AG20443 (cell line): ENCODE measurements at regions not wholly inside any gene's neighbourhood (a gene's known extent, or its start where the extent isn't known, plus 50 kb on each side); places are given as distances from the start of the nearest gene placed in this dataset.

ENCODE experiments used
- DNase-seq: peaks from one replicate; pipeline ENCODE4 v3.0.0; 2012; ENCODE audit warnings: low spot score, mixed read lengths

DNA sequence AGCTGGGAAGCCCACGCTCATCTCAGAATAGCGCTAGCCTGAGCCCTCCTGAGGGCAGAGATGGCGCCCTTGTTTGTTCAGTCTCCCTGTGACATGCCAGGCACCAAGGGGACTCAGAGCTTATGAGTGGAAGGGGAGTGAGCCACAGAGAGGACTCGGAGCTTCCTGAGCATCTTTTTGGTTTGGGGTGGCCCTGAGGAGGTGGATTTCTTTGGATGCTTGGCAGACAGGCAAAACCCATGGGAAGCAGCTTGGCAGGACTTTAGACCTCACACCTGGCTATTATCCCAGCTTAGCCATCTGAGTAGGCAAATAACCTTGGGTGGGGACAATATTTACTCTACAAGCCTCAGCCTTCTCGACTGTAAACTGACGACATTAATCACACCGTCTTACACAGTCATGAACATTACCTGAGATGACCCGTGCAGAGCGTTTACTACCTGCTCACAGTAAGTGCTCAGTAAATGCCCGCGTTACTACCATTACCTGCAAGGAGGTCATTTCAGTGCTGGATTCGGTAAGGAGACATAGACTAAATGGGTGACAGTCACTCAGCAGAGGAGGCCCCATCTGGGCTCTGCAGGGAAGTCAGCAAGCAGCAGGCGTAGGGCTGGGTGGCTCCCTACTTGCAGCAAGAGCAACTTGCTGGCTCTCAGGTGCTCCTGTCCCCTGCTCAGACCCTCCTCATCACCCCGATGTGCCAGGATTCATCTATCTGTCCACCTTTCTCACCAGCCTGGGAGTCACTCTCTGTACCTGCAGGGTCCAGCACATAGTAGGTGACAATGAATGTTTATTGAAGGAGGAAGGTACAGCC lies 54.9 kb downstream of the KLHDC7A start:
- DNase-seq, result no peak

DNA sequence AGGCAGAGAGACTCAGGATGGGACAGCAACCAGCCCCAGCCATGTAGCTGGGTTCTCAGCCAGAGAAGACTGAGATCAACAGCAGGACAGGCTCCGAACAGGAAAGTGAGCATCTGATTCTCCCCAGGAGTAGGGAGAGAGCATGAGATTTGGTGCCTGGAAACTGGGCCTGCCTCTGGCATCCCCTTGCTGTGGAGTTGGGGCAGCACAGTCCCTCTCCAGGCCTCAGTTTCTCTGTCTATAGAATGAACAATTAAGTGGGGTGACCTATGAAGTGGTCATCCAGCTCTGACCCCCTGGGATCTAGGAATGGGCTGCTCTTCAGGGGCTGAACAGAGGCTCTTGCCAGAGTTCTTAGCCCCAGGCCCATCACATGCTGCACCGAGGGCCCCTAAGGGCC lies 55.6 kb downstream of the KLHDC7A start:
- DNase-seq, result no peak

DNA sequence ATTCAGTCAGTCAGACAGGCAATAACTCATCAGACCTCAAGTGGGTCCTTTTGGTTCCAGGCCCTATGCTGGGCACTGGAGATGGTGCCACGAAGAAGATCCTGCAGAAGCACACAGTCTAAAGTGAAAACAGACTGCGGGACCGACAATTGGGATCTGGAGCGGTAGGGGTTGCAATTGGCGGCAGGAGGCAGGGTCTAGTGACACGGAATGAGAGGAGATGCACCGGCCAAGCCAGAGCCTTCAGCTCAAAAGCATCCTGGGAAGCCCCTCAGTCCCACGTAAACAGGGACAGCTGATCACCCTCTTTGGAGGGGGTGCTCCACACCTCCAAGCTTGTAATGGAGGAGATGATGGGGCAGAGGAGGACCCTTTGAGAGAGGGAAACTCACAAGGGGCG lies 56.2 kb downstream of the KLHDC7A start:
- no peak for DNase-seq

DNA sequence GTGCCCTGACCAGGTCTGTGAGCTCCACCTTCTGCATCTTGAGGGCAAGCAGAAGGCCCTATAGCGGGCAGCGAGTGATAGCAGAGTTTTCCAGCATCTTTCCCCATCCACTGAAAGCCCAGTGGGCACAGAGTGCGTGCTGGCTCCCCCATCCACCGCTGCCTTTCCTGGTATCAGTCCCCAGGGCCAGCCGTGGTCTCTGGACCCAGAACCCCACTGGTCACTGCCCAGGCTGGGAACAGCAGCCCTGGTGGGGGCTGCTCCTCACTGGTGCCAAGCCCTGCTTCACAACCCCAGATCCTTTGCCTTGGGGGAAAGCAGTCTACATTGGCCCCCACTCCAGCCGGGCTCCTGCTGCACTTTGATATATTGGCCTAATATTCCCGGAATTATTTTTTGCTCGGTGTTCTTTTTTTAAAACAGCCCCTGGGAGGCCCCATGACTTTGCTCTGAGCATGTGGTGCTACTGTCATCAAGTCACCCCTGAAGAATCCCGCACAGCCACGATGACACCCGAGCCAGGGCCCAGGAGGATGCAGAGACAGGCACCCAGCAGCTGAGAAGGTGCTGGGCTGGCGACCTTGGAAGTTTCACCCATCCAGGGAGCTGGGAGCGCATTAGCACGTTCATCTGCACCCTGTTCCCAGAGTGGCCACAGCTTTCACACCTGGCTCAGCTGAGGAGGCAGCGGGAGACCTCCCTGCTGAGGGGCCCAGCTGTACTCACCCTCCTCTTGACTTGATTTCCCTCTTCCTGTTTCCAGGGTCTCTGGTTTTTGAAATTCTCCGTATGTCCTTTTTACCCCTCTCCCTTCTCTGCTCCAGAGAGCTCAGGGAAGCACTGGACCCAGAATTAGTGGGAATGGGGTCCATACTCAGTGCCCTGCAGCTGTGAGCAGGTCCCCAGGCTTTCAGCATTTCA lies 56.9 kb downstream of the KLHDC7A start:
- no peak for DNase-seq

DNA sequence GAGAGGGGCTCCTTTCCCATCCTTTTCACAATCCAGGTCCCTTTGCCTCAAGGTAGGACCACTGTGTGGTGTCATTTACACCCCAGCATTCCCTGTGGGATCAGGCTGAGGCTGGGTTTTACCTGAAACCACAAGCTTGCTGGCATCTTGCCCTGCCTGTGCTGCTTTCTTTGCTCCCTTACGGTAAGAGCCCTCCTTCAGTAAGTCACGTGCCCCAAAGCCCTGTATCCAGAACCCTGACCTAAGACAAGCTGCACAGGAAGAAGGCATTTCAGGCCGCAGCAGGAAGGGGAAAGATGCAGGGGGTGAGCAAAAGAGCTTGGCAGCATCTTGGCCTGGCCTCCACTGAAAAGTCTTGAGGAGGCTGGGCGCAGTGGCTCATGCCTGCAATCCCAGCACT lies 58.4 kb downstream of the KLHDC7A start:
- no peak for DNase-seq

DNA sequence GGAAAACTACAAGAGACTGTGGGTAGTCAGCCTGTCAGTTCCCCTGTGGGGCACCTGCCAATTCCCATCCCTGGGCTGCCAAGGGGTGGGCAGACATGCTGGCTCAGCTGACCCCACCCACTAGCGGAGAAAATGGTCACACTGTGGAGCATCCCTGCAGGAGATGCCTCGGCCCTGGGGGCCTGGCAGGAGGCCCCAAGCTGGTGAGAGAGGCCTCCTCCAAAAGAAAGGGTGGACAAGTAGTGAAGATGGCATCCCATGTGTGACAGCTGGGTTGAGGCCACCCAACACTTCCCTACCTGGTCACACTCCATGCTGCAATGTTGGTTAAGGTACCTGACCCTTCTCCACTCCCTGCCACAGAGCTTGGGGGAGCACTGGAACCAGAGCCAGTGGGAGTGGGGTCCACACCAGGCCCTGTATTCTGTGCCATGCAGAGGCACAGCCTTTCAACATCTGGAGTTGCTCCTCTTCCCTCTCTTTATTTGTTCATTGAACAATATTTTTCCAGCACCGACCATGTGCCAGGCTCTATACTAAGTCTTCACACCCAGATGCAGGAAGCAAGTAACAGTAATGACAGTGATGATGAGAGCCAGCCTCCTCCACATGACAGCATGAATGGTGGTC lies 59.5 kb downstream of the KLHDC7A start:
- DNase-seq, result no peak

DNA sequence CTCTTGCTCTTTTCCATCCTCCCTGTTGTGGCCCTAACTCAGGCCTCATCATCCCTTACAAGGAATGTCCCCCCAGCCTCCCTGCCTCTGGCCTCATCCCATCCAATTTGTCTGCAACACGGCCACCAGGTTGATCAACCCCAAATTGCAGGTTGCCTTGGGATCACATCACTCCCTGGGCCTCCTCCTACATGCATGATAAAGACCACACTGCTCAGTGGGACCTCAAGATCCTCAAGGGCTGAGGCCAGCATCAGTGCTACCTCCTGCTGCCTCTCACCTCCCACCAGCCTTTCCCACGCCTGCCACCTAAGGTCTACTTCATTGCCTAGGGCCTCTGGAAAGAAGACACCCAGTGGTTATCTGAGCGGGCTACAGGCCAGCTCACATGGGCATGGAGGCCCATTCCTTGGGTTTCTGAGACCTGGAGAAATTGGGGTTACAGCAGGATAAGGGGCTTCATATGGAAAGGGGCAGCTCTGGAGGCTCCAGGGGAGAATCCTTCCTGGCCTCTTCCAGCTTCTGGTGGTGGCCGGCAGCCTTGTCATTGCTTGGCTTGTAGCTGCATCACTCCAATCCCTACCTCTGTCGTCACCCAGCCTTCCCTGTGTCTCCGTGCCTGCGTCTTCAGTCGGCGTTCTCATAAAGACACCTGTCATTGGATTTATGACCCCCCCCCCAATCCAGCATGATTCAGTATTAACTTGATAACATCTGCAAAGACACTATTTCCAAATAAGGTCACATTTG lies 60.5 kb downstream of the KLHDC7A start:
- no peak for DNase-seq

DNA sequence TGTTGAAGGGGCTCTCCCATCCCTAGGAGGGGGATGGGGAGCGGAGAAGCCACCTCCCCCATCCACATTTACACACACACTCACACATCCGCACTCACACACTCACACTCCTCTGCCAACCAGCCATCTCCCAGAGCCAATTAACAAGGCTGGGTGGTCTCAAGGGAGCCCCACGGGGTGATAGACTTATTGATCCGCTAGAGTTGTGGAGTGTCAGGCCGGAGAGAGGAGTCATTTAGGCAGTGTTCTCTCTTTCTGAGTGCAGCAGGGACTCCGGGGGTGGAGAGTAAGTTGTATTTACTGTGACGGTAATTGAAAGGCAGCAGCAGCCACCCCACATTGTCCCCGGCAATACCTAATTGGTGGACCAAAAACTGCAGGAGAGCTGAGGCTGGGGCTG lies 61.6 kb downstream of the KLHDC7A start:
- no peak for DNase-seq

DNA sequence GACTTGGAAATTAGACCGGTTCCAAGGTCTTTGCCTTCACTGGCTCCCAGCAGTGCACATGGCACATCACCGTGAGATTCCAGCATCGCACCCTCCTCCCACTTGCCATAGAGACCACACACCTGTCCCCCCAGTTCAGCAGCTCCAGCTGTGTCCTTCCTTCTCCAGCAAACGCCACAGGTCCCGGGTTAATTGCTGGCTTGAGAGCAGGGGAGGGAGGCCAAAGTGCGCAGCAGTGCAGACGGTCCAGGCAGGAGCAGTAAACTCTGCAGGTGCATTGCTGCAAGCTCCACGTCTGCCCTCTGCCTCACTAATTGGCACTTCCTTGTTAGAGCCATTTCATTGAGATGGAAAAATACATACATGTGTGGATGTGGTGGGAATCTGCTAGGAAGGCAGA lies 65.3 kb downstream of the KLHDC7A start:
- DNase-seq, result no peak

DNA sequence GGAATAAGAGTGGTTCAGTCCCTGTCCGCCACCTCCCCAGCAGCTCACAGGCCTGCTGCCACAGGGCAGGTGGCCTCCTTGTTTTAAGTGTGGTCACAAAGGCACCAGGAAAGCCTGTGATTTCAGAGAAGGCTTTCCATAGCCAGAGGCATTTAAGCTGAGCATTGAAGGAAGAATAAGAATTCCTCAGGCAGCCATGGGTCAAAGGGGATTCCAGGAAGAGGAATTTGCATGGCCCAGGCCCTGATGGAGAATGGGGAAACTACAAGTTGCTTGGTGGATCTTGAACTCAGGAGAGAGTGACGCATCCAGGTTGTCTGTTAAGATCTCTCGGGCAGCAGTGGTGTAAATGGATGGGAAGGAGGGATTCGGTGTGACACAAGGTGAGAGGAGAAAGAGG lies 66.7 kb downstream of the KLHDC7A start:
- no peak for DNase-seq

DNA sequence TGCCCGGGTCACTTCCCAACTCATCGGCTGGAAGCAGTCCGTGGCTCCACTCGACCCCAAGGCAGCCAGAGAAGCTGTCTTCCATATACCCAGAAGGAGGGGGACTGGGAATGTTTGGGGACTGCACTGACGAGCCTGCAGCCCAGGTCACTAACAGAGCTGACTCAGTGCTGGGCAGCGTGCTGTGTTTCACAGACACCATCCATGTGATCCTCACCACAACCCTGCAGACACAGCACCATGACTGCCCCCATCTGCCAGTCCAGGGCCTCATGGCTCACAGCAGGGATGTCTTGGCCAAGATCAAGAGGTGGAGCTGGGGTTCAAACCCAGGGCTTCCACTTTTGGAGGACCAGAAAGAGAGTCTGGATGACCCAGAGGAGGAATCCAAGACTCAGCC lies 67.9 kb downstream of the KLHDC7A start:
- peak; percentile 27 for DNase-seq

DNA sequence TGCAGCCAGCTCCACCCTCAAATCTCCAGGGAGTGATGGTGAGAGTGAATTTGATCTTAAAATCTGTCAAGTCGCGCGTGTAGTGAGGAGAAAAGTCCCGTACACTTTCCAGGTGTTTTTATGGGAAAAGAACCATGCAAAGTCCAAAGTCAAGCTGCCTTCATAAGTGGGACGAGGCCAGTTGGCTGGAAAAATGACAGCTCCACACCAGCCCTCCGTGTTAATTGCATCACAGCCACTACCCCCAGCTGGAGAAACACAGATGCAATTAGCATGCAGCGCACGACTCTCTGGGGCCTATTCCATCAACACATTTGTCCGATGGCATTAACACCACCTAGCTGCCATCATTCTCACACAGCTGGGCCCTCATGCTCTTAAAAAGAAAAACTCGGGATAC lies 68.4 kb downstream of the KLHDC7A start:
- DNase-seq, result no peak

DNA sequence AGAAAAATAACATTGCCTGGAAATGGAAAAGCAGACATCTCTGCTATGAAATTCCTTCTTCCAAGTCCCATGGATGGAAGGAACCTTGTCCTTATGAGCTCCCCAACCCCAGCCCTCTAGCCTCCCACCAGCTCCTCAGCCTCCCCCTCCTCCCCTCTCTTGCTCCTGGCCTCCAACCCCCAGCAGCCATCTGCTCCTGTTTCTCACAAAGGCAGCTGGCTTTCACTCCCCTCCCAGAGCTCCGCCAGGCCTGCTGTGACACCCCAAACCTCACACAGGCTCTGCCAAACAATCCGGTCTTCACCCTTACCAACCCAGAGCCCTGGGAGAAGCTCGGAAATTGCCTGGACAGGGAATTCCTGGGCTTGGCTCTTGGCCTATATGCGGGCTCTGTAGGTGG lies 69.2 kb downstream of the KLHDC7A start:
- no peak for DNase-seq

DNA sequence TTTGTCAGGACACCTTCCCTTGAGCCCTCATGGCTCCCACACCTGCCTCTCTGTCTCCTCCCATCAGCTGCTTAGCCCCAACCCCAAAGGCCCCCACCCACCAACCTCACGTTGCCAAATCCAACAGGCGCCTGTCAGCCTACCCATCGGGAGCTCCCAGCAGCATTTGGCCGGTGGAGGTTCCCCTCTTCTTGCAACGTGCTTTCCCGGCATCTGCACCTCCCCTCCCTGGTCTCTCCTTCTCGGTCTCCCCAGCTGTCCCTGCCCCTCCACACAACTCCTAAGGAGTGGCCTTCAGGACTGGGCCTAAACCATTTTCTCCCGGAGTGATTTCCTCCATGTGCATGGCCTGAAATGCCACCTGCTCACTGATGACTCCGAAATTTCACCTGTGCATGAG lies 71.9 kb downstream of the KLHDC7A start:
- DNase-seq, result no peak

DNA sequence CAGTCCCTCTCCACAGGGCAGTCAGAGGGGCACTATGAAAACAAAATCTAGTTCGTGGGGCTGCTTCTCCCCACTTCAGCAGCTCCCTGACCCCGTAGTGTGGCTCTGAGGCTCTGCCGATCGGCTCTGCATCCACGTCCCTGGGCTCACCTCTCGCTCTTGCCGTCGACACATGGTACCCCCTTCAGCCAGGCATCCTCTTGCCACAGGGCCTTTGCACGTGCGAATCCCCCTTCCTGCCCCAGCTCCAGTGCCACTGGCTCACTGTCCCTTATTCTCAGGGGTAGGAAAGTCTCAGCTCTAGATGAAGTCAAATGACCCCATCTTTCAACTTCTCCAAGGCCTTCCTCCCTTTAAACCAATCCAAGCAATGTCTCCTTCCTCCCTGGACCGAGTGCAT lies 72.7 kb downstream of the KLHDC7A start:
- DNase-seq, result no peak

DNA sequence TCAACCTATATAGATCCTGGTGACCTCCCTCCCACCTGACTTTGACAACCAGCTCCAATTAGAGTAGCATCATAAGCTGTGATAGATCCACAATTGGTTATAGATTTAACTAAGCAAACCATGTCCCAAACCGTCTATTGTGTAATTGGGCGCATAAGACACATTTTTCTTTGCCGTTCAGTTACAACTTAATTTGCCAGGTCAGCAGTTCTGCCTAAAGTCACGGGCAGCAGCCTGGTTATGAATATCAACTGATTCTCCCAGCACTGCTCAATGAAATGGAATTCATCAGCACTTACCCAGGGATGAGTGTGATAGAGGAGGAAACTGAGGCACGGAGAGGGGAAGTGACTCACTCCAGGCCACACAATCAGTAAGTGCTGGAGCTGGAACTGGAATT lies 73.4 kb downstream of the KLHDC7A start:
- DNase-seq, result no peak

DNA sequence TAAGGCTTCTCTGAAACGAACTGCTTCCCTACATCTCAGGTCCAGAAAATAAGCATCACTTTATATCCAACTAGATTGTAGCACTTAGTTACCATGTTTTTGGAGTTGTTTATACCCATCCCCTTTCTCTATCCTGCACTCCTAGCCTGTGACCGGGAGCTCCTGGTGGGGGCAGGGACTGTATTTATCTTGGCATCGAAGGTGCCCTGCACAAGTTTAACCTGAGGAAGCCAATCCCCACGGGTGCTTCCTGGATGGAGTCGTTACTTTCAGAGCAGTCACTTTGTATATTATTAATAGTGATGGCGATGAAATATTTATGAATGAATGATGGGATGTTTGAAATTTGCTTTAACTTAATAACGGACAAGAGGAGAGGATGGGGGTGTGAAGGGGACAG lies 73.9 kb downstream of the KLHDC7A start:
- DNase-seq, result no peak

DNA sequence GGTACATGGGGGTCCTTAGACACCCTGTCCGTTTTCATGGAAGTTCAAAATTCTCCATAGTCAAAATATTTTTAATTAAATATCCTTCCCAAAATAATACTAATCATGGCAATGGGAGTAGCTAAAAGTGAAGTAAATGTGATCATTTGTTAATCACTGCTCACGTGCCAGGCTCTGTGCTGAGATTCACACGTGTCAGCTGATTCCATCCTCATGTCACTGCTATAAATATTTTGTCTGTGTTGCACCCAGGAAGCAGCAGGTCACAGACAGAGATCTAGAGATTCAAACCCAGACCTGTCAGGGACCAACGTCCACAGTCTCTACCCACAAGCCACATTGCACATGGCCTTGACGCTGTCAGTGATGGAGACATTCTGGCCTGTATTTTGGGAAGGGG lies 74.3 kb downstream of the KLHDC7A start:
- no peak for DNase-seq

DNA sequence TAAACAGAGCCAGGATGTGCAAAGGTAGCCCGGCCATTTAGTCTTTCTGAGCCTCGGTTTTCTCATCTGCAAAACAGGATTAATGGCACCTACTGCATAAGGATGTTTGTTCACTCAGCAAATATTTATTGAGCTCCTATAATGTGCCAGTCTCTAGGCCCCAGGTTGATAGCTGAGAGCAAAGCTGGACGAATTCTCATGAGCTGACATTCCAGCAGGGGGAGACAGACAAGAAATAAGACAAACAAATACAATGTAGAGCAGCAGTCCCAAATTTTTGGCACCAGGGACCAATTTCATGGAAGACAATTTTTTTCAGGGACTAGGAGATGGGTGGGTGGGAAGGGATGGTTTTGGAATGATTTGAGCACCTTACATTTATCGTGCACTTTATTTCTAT lies 74.3 kb upstream of the PAX7 start:
- DNase-seq, result peak; percentile 42

DNA sequence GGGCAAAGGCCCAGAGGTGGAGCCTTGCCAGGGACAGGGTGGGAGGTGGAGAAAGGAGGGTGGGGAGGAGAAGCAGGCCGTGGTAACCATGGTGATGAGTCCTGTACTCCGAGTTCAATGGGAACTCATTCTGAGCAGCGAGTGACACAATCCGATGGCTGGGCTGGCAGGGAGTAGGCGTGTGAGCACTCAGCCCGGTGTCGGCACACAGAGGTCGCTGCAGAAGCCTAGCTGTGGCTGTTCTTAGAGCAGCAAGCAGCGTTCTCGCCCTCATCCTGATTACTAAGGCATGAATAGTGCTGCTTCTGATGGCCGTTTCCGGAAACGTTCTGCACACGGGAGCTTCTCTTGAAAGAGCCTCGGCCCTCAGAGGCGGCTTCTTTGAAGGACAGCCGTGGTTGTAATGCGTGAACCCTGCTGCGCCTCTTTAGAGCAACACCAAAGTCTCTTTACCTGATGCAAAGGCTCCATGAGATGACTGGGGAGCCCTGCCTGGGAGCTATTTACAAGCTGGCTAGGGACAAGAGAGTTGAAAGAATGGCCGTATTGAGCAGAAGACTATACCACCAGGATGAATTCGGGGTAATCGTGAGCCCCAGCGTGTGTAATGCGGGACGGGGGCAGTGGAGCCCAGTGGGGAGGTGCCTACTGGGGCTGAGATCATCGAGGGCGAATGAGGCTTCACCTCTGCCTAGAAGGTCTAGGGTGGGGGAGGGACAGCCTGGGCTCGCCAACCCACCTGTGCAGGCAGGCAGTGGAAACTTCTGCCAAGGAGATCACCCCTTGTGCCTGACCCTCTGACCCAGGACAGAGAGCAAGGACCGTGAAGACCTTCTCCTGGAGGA lies 72.8 kb upstream of the PAX7 start:
- peak; percentile 41 for DNase-seq

DNA sequence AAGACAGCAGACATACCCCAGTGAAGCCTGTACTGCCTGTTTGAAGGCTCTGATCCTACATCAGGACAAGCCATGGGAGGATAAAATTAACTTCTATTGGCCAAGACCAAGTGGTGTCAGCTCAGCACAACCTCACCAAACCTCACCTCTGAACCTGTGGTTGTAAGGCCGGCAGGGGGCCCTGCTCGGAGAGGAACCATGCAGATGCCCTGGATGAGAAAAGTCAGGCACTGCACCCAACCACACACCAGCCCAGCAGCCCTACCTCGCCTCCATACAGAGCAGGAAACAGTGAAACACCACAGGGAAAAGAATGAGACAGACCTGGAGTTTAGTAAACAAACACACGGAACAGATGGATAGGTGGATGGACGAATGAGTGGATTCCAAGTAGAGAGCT lies 70.0 kb upstream of the PAX7 start:
- no peak for DNase-seq
